Gastrocnemius medialis (tissue), 4 donors: ENCODE measurements at regions not wholly inside any gene's neighbourhood (a gene's known extent, or its start where the extent isn't known, plus 50 kb on each side); places are given as distances from the start of the nearest gene placed in this dataset.

ENCODE experiments used
- ATAC-seq, 2 donors: fragments of 150-250 bp; one replicate each; pipeline ENCODE4 v1.9.1; 2016
- DNase-seq, 2 donors: peaks; one replicate each; pipeline ENCODE4 v3.0.0-alpha.2; 2019
- H3K27ac ChIP-seq, 4 donors: fragments of 200-600 bp; sonication (generic); 1 replicate in 1 of 4; 2 replicates in 3 of 4; pipeline ENCODE4 v1.5.1; 2016 to 2018; ENCODE audit warnings: mild to moderate bottlenecking in 2 of 4, moderate library complexity in 1 of 4
- H3K27me3 ChIP-seq, 3 donors: fragments of 200-600 bp; sonication (generic) in 2 of 3; 1 replicate in 1 of 3; 2 replicates in 2 of 3; pipeline versions ENCODE4 v1.5.1 to v1.6.0; 2016 to 2019; ENCODE audit warnings: mild to moderate bottlenecking in 1 of 3, moderate library complexity in 1 of 3
- H3K36me3 ChIP-seq, 2 donors: fragments of 200-600 bp; sonication (generic) in 1 of 2; one replicate each; pipeline ENCODE4 v1.5.1; 2017 to 2018
- H3K4me1 ChIP-seq, 2 donors: fragments of 200-600 bp; sonication (generic) in 1 of 2; one replicate each; pipeline ENCODE4 v1.5.1; 2016 to 2017; ENCODE audit warnings: mild to moderate bottlenecking in 2 of 2
- H3K4me3 ChIP-seq, 4 donors: fragments of 200-600 bp; sonication (generic) in 3 of 4; 1 replicate in 1 of 4; 2 replicates in 3 of 4; pipeline ENCODE4 v1.5.1; 2016 to 2019; ENCODE audit warnings: mild to moderate bottlenecking in 2 of 4
- H3K9me3 ChIP-seq, 3 donors: fragments of 200-600 bp; sonication (generic) in 2 of 3; 1 replicate in 1 of 3; 2 replicates in 2 of 3; pipeline ENCODE4 v1.5.1; 2016 to 2019
- CTCF ChIP-seq, 5 experiments: fragments of 450-650 bp in 3 of 5; fragments of 200-600 bp in 2 of 5; sonication (generic) in 2 of 5; IDR thresholded peaks in 4 of 5; conservative IDR thresholded peaks in 1 of 5; 1 replicate in 4 of 5; 2 replicates in 1 of 5; pipeline ENCODE4 v1.5.1; 2016 to 2019; ENCODE audit warnings: antibody characterized with exemption in 5 of 5, mild to moderate bottlenecking in 3 of 5, moderate library complexity in 3 of 5
- POLR2A ChIP-seq, 2 donors: fragments of 450-650 bp; IDR thresholded peaks; one replicate each; pipeline ENCODE4 v1.6.1; 2017; ENCODE audit warnings: antibody characterized with exemption in 2 of 2, mild to moderate bottlenecking in 2 of 2, moderate library complexity in 2 of 2
- in situ Hi-C, 4 donors: fragments of 200-750 bp; cut with MboI; loops; one replicate each; pipeline versions ENCODE4 v1.15.0 to v1.8.0; 2017; ENCODE audit warnings: low sequenced_read_pairs in 4 of 4
- intact Hi-C: fragments of 100-400 bp; cut with DNase I; formaldehyde crosslinking; loops from one replicate; pipeline ENCODE4 v1.15.1; 2023; ENCODE audit warnings: low total_unique reads

GRCh38 chrX:27057883-27058282 lies 405.3 kb downstream of the PPP4R3C start:
- no peak overlapping the region for H3K27ac ChIP-seq
- H3K4me3 ChIP-seq = no peak overlapping the region
- H3K4me1 ChIP-seq = no peaks in the 10 kb centered on the region
- no peaks in the 10 kb centered on the region for H3K9me3 ChIP-seq
- H3K36me3 ChIP-seq = no peaks in the 10 kb centered on the region
- intact Hi-C loops (no loop called here), in situ Hi-C loops (no loop called here)
- no peak for ATAC-seq
- DNase-seq = no peak
- TF ChIP-seq POLR2A (IDR thresholded peaks at IDR 0.05) (no peak), CTCF (IDR thresholded peaks at IDR 0.05 in 4 of 5, conservative IDR thresholded peaks at IDR 0.05 in 1 of 5) (no peak)
- no peaks in the 10 kb centered on the region for H3K27me3 ChIP-seq

GRCh38 chrX:27039332-27039731 lies 423.8 kb downstream of the PPP4R3C start:
- H3K36me3 ChIP-seq = no peaks in the 10 kb centered on the region
- no peak overlapping the region for H3K27ac ChIP-seq
- no peak overlapping the region for H3K4me3 ChIP-seq
- H3K27me3 ChIP-seq = no peaks in the 10 kb centered on the region
- intact Hi-C loops (no loop called here), in situ Hi-C loops (no loop called here)
- TF ChIP-seq CTCF (IDR thresholded peaks at IDR 0.05 in 4 of 5, conservative IDR thresholded peaks at IDR 0.05 in 1 of 5) (no peak), POLR2A (IDR thresholded peaks at IDR 0.05) (no peak)
- H3K4me1 ChIP-seq = no peaks in the 10 kb centered on the region
- DNase-seq (no peak), ATAC-seq (no peak)
- H3K9me3 ChIP-seq = no peaks in the 10 kb centered on the region

GRCh38 chrX:27008486-27008885 lies 454.7 kb downstream of the PPP4R3C start:
- H3K27ac ChIP-seq = no peak overlapping the region
- H3K36me3 ChIP-seq = no peaks in the 10 kb centered on the region
- no peaks in the 10 kb centered on the region for H3K9me3 ChIP-seq
- TF ChIP-seq CTCF (IDR thresholded peaks at IDR 0.05 in 4 of 5, conservative IDR thresholded peaks at IDR 0.05 in 1 of 5) = no peak
- TF ChIP-seq POLR2A (IDR thresholded peaks at IDR 0.05) = no peak
- H3K27me3 ChIP-seq = no peaks in the 10 kb centered on the region
- ATAC-seq (no peak), DNase-seq (no peak)
- no peak overlapping the region for H3K4me3 ChIP-seq
- in situ Hi-C loops (no loop called here), intact Hi-C loops (no loop called here)
- no peaks in the 10 kb centered on the region for H3K4me1 ChIP-seq

- no peaks in the 10 kb centered on the region for H3K4me1 ChIP-seq
- no peak for ATAC-seq
- no peaks in the 10 kb centered on the region for H3K27me3 ChIP-seq
- no peaks in the 10 kb centered on the region for H3K9me3 ChIP-seq
- no peak overlapping the region for H3K27ac ChIP-seq
- no peaks in the 10 kb centered on the region for H3K36me3 ChIP-seq
- H3K4me3 ChIP-seq = no peak overlapping the region
- intact Hi-C loops (no loop called here), in situ Hi-C loops (no loop called here)
- DNase-seq = no peak
- TF ChIP-seq CTCF (IDR thresholded peaks at IDR 0.05 in 4 of 5, conservative IDR thresholded peaks at IDR 0.05 in 1 of 5) = no peak
- no peak for TF ChIP-seq POLR2A (IDR thresholded peaks at IDR 0.05)
Measured at GRCh38 chrX:26999634-27000033, 463.5 kb downstream of the PPP4R3C start.

- Histone ChIP-seq H3K4me3 (no peak overlapping the region), H3K9me3 (no peaks in the 10 kb centered on the region), H3K27ac (no peak overlapping the region), H3K27me3 (no peaks in the 10 kb centered on the region), H3K36me3 (no peaks in the 10 kb centered on the region), H3K4me1 (no peaks in the 10 kb centered on the region)
- intact Hi-C loops (no loop called here), in situ Hi-C loops (no loop called here)
- no peak for ATAC-seq
- no peak for DNase-seq
- TF ChIP-seq CTCF (IDR thresholded peaks at IDR 0.05 in 4 of 5, conservative IDR thresholded peaks at IDR 0.05 in 1 of 5) (no peak), POLR2A (IDR thresholded peaks at IDR 0.05) (no peak)
Measured at GRCh38 chrX:26958261-26958660, 504.9 kb downstream of the PPP4R3C start.
